CD4-positive, alpha-beta T cell treated with Interleukin-21 for 1 hour (primary cell): ENCODE measurements at regions not wholly inside any gene's neighbourhood (a gene's known extent, or its start where the extent isn't known, plus 50 kb on each side); places are given as distances from the start of the nearest gene placed in this dataset.
"Not testable (repeated sequence)": the region's sequence is repeated elsewhere in the genome, so short reads cannot be mapped to it uniquely, and the experiment has no call there.

Experiments
- DNase-seq: peaks from one replicate; pipeline ENCODE4 v3.0.0-alpha.2; 2020

DNA sequence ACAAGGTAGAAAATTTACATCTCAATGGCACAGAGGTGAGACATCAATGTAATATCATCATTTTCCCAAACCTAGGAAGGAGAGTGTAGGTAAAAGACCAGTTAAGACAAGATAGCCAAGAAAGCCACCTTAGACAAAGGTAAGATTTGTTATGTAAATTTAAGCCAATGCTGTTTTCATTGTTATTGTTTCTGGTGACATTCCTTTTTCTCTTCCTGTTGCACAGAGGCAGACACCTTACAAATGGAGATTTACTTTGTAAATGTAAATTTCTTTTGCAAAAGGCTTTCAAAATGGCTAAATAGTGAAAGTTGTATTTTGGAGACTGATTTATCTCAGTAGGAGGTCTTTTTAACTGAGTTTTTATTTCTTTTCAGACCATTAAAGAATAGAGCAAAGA is 159.1 kb downstream of the YIPF5 start:
- DNase-seq = no peak

DNA sequence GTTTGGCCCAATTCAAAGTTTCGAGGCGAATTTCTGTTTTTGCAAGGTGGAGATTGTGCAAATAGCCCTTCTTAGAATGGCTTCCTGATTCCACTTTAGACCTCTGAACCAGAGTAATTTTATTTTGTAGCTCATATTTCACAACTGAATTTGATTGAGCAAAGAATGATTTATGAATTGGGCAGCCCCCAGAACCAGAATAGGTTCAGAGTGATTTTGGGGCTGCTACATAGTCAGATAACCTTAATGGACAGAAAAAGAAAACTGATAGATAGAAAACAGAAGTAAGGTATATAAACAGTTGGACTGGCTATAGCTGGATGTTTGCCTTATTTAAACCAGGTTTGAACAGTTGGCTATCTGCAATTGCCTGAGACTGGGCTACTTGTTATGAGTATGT is 156.6 kb downstream of the YIPF5 start:
- DNase-seq = no peak

DNA sequence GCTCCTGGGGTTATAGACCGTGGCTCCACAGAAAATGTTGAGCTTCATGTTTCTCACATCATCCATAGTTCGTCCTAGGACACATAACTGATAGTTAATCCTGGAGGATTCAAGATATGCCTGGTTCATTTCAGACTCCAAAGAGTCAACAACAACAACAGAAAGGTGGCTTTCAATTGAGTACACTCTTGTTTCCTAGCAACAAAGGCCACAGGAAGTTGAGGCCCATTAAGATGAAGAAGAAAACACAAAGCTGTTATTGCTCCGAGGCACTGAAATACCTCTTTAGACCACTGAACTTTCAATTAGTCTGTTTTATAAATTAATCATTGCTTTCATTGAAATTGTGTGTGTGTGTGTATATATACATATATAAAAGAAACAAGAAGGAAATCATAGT is 154.5 kb downstream of the YIPF5 start:
- DNase-seq = no peak

DNA sequence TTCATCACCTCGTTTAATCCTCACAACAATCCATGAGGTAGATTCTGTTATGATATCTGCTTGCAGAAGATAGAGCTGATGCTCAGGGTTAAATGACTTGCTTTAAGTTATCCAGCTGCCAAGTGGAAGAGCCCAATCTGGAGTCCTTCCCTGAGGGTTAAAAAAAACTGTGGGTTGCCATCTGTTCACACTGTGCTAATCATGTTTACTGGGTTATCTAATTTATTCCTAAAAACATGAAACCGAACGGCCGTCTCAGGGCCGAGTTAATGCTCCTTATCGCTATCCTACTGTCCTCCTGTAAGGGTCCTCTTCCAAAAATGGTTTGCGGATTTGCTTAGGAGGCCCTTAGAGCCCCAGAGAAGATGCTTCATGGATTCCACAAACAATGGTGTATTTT is 153.3 kb downstream of the YIPF5 start:
- no peak for DNase-seq

DNA sequence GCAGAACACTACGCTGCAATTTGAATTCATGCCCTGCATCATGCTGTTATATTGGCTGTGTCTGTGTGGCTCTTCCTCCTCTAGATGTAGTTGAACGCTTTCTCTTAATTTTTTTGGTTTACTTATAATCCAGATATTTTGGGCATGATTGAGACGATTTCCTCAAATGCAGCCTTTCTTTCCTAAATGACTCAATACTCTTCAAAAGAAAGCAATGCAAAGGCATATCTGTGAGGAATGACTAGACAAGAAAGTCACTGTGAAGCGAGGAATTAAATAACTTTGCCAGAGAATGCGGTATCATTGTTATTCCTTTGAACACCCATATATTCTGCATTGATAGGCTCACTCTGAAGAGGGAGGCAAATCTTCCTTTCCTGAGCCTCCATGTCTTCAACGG is 152.8 kb downstream of the YIPF5 start:
- no peak for DNase-seq

DNA sequence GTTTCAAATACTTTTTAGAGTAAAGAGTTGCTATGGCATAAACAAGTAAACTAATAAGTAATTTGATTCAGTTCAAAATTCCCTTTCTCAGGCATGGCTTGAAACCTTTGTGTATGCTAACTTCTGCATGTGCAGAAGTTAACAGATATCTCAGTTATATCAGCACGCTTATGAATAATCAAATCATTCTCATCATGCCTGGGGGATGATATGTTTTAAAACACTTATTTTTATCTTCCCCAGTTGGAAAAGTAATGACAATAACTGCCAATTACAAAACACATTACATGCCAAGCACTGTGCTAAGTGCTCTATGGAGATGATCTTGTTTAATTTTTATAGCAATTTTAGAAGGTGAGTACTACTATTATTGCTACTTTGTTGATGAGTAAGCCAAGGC is 146.4 kb downstream of the YIPF5 start:
- DNase-seq = no peak

DNA sequence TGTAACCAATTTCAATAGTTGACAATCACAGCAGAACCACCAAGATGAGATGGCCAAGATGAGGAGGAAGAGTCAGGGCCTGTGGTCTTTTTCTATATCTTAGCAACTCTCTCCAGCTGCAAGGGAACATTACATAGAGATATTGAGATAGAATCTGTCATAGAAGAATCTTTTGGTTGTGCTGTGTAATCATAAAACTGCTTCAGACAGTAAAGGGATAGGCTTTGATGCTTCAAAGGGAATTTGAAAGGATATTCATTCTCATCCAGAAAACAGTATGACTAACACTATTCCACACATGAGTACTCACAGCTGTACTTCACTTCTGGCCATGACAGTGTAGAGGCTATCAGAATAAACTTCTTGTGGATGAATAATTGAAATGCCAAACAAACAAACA is 145.9 kb downstream of the YIPF5 start:
- no peak for DNase-seq

DNA sequence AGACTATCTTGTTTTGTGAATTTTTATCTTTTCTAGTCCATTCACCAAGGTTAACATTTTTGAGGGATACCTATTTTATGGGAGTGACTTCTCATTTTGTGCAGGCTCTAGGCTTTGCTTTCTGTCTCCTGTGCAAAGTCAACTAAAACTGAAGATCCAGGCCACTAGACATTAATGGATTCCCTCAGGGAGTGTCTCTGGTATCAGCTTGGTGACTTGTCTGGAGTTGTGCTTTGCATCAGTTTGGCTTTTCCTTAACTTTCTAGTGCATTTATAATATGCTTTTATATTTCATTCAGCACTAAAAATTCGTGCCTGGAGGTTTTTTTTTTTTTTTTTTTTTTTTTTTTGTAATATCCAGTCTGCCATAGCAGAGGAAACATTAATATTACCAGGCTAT is 144.2 kb downstream of the YIPF5 start:
- no peak for DNase-seq

DNA sequence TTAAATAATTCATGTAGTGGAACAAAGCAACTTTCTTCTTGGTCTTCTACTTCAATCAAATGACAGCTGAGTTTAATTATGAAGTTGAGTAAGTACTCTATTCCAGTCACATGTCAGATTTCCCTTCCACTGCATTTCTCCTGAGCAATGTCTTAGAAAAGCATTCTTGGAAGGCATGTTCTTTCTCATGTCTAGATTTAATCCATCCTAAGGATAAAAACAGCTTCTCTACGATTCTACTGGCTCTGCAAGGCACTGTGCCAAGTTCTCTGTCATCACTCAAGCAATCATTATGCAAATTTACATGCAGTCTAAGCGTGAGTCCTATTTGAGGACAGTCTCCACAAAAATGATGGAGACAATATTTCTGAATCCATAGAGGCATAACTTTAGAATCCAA is 142.4 kb downstream of the YIPF5 start:
- no peak for DNase-seq

DNA sequence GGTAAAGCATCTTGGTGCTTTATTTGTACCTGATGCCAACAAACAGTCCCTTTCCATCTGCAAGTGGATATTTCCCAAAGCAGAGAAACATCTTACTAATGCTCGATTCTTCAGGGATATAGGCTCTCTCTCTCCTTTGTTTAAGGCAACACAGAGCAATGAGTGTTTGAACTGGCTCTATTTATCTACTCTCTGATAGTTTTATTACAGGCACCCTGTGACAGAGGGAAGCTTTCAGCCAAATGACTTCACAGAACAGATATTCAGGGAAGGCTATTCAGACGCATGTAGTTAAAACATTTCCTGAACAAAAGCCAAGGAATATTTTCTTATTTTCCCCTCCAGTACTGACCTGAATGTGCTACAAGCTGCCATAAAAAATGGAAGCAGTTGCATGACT is 141.8 kb downstream of the YIPF5 start:
- DNase-seq = no peak

DNA sequence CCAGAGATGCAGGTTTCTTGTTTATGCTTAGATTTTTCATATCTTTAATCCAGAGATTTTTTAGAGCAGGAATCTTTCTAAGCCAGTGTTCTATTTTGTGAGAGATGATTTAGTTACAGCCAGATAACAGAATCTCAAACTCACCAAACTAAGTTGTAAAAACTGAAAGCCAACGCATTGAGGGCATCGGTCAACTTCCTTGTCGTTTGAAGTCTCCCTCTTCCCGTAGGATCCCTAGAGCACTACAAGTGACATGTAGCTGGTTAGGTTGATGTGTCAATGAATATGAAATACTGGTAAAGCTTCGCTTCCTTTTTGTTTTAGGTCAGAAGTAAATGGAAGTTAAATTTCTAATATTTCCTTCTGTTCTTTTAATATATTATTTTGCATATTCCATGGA is 139.6 kb downstream of the YIPF5 start:
- DNase-seq = no peak

DNA sequence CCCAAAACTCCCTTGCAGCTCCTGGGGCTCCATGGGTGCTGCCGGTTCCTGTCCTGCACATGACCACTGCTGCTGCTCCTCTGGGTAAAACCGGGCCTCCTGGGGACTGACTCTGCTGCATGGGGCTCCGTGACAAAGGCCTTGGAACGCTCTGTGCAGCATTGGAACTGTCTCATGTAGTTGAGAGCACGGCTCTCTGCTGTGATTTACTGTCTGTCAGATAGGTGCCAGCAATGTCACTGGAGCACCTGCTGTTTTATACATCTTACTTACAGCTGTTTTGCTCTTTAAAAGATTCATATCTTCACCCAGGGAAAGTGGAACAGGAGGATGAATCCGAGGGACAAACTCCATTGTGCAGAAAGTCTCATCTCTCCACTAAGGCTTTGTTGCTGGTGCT is 138.1 kb downstream of the YIPF5 start:
- DNase-seq = no peak

DNA sequence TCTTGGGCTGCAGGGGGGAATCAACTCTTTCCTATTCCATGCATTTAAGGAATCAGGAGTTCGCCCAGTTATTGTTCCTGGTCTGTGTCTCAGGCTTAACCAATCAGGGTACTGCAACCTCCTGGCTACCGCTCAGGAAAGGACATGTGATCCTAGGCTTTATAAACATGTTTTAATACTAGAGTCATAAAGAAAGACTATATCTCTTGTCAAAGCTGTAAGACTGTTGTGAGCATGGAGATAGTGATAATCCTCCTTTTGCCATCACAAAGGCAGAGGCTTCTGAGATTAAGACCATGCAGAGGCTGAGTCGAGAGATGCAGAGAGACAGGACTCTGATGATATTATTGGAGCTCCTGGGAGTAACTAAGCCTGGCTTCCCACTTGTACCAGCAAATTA is 137.0 kb downstream of the YIPF5 start:
- no peak for DNase-seq

DNA sequence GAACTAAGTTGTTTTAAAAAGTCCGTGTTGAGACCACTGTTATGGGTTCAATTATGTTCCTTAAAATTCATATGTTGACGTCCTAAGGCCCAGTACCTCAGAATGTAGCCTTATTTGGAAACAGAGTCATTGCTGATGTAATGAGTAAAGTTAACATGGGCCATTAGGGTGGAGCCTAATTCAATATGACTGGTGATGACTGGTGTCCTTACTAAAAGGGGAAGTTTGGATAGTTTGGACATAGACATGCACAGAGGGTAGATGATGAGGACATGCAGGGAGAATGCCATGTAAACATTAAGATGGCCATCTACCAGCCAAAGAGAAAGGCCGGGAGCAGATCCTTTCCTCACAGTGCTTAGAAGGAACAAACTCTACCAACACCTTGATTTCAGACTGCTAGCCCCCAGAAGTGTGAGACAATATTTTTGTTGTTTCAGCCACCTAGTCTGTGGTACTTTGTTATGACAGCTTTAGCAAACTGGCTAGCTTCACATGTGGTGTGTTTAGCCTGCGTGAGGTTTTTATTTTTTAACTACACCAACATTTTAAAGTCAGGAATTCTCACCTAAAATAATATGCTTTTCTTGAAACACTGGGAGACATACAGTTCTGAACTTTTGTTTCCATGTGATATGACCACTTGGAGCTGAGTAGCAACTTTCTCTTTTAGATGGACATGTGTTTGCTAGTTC is 135.3 kb downstream of the YIPF5 start:
- no peak for DNase-seq

DNA sequence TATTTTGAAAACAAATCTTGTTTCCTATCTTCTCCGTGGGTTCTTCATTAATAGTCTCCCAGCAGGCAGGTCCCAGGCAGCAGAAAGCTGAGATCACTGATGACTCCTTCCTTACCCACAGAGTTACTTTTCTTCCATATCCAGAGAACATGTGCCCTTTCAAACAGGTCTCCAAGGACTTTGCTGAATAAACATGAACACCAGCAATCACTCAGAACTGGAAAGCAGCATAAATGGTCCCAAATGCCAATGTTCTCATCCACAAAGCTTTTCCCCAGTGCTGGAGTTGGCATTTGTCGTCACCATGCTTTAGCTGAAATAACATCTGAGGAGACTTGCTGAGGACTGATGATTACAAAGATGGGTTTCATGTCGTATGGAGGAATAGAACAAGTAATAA is 134.0 kb downstream of the YIPF5 start:
- no peak for DNase-seq

DNA sequence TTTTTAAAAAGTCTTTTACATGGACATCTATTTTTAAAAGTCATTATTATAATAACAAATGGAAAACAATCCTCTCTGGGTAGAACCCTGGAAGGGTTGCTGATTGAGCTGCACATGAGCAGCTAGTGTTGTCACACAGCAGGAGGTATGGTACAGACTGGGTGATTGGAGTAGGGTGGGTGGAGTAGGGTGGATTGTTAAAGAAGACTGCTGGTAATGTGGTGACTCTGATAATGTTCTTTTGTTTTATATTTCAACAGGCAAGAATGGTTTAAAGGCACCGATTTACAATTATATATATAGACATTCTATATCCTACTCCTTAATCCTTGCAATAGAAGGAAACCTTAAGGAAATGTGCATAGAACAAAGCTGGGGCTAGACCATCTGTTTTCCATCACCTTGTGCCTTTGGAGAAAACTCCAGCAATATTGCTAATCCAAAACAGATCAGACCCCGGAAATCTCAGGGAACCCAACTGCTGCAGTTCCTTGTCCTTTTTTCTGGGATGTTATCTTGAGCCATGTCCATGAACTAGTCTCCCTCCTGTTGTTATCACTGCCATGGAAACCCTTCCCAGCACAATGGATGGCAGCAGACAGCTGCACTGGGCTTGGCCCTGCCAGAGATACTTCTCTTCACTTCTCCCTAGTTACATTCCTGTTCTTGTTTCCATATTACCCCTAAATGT is 129.7 kb downstream of the YIPF5 start:
- no peak for DNase-seq

DNA sequence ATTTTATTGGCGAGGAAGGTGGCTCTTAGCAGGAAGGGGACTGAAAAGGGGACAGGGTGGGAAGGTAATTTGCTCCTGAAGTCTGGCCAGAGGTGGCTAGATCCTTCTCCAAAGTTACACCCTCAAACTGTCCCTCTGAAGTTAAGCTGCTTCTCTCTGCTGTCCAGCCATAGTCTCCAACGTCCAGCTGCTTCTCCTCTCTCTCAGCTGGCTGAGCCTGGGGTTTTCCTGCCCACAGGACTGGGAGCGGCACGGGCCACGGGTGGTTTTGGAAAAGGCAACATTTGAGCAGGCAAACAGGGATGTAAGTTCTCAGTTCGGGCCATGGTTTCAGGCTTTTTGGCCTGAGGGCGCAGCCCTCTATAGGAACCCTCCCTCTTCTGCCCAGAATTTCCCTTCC is 128.3 kb downstream of the YIPF5 start:
- no peak for DNase-seq

DNA sequence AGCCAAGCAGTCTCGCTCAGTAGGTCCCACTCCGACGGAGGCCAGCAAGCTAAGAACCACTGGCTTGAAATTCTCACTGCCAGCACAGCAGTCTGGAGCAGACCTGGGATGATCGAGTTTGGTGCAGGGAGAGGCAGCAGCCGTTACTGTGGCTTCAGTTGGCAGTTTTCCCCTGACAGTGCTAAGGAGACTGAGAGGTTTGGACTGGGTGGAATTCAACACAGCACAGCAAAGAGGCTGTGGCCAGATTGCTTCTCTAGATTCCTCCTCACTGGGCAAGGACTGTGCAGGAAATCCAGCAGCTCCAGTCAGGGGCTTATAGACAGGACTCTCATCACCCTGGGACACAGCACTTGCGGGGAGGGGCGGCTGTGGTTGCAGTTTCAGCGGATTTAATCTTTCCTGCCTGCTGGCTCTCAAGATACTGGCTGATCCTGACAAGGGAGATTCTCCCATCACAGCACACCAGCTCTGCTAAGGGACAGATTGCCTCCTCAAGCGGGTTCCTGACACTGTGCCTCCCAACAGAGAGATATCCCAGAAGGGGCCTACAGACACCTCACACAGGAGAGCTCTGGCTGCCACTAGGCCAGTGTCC is 122.1 kb downstream of the YIPF5 start:
- no peak for DNase-seq

DNA sequence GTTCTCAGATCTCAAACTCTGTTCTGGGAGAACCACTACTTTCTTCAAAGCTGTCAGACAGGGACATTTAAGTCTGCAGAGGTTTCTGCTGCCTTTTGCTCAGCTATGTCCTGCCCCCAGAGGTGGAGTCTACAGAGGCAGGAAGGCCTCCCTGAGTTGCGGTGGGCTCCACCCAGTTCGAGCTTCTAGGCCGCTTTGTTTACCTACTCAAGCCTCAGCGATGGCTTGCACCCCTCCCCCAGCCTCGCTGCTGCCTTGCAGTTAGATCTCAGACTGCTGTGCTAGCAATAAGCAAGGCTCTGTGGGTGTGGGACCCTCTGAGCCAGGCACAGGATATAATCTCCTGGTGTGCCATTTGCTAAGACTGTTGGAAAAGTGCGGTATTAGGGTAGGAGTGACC is 115.1 kb downstream of the YIPF5 start:
- DNase-seq = not testable (repeated sequence)

DNA sequence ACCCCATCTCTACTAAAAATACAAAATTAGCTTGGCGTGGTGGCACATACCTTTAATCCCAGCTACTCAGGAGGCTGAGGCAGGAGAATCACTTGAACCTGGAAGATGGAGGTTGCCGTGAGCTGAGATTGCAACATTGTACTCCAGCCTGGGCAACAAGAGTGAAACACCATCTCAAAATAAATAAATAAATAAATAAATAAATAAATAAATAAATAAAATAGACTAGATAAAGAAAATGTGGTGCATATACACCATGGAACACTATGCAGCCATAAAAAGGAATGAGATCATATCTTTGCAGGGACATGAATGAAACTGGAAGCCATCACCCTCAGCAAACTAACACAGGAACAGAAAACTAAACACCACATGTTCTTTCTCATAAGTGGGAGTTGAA is 110.4 kb downstream of the YIPF5 start:
- DNase-seq = not testable (repeated sequence)

DNA sequence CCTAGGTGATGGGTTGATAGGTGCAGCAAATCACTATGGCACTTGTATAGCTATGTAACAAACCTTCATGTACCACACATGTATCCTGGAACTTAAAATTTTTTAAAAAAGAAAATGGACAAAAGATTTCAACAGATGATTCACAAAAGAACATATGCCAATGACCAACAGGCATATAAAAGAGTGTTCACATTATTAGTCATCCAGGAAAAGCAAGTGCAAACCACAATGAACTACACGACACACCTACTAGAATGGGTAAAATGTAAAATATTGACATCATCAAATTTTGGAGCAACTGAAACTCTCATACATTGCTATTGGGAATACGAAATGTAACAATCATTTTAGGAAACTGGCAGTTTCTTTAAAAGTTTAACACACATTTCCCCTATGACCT is 109.9 kb downstream of the YIPF5 start:
- DNase-seq = no peak

DNA sequence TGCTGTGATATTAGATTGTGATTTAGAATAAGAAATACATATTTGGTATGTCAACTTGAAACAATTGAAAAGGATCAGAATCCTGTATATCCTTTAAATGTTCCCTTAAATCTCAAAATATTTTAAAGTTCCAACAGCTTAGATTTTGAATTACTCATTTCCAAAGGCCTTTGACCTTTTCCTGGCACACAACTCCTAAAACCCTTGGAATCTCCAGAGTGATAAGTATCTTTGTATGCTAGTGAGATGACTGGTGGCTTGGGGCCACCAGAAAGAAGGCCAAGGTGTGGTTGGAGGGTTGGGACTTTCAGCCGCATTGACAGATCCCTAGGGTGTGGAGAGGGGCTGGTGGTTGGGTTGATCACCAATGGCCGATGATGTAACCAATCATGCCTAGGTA is 104.7 kb downstream of the YIPF5 start:
- DNase-seq = no peak

DNA sequence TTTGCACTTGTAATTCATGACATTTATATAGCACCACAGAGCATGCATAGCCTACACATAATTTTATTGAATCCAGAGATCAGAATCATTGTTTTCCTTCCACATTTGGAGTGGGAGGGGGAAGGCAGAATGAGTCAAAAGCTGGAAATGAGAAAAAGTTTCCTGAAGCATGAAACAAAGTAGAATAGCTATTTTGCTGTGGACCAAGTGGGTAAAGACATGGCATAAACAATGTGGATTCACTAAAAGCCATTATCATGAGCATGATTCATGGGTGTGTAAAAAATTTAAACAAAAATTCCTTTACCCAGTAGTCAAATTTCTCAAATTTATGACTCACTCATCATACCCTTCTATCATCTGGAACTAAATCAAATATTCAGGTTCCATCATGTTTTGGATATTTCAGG is 97.9 kb downstream of the YIPF5 start:
- no peak for DNase-seq

DNA sequence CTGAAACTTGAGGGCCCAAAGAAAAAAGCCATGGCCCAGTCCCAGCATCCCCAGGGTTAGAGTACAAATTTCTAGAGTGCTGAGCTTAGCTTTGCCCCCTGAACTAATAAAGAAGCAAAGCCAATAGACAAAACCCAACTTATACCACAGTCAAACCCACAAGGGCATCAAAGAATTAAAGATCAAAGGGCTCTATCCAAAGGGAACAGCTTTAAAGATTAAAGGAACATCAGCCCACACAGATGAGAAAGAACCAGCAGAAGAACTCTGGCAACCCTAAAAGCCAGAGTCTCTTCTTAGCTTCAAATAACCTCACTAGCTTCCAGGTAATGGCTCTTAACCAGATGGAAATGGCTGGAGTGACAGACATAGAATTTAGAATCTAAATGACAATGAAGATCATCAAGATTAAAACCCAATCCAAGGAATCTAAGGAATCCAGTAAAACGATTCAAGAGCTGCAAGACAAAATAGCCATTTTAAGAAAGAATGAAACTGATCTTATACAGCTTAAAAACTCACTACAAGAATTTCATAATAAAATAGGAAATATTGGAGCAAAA is 93.9 kb downstream of the YIPF5 start:
- no peak for DNase-seq
